Mucosa of descending colon (tissue), 3 donors: ENCODE measurements at regions not wholly inside any gene's neighbourhood (a gene's known extent, or its start where the extent isn't known, plus 50 kb on each side); places are given as distances from the start of the nearest gene placed in this dataset.

ENCODE experiments used
- ATAC-seq: fragments of 200-7000 bp; cut with Tn5 transposase; one replicate; pipeline ENCODE4 v1.9.1; 2020; ENCODE audit warnings: mild to moderate bottlenecking, moderate library complexity
- DNase-seq, 3 donors: peaks; one replicate each; pipeline ENCODE4 v3.0.0-alpha.2; 2020
- H3K36me3 ChIP-seq: fragments of 200-600 bp; one replicate; pipeline ENCODE4 v1.8.0; 2021; ENCODE audit warnings: low read depth, mild to moderate bottlenecking
- H3K4me1 ChIP-seq: fragments of 200-600 bp; one replicate; pipeline ENCODE4 v1.8.0; 2021; ENCODE audit warnings: low read depth, mild to moderate bottlenecking
- H3K4me3 ChIP-seq: fragments of 200-600 bp; one replicate; pipeline ENCODE4 v1.8.0; 2021; ENCODE audit warnings: mild to moderate bottlenecking
- H3K9me3 ChIP-seq: fragments of 200-600 bp; one replicate; pipeline ENCODE4 v1.8.0; 2021; ENCODE audit warnings: mild to moderate bottlenecking
- intact Hi-C, 2 donors: fragments of 100-400 bp; cut with DNase I in 1 of 2; cut with micrococcal nuclease in 1 of 2; formaldehyde crosslinking; loops; one replicate each; pipeline versions ENCODE4 v1.11.0 to v1.11.1; 2022; cut with DNase I, micrococcal nuclease
- TF ChIP-seq, protein P1 (sequence below): fragments of 200-600 bp; IDR thresholded peaks from one replicate; pipeline ENCODE4 v1.8.0; 2022; ENCODE audit warnings: antibody characterized with exemption, mild to moderate bottlenecking
- donor health status: DM: no; HTN: no; CAD: no; lungs with moderate emphysema.
- donor health status: DM: no; HTN: no; CAD: no.
- donor health status: DM: no; HTN: yes; CAD: no.

DNA sequence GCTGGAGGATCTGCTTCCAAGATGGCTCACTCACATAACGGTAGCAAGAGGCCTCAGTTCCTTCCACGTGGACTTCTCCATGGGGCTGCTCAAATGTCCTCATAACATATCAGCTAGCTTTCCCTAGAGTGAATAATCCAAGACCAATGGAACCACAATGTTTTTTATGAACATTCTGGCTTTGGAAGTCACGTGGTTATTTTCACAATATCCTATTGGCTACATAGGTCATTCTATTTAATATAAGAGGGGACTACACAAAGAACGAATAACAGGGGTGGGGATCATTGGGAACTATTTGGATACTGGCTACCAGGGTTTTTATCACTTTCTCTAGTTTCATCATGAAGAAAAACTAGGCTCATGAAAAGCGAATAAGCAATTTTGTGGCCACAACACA is 81.4 kb downstream of the ZNF622 start:
- TF ChIP-seq, protein P1, sequence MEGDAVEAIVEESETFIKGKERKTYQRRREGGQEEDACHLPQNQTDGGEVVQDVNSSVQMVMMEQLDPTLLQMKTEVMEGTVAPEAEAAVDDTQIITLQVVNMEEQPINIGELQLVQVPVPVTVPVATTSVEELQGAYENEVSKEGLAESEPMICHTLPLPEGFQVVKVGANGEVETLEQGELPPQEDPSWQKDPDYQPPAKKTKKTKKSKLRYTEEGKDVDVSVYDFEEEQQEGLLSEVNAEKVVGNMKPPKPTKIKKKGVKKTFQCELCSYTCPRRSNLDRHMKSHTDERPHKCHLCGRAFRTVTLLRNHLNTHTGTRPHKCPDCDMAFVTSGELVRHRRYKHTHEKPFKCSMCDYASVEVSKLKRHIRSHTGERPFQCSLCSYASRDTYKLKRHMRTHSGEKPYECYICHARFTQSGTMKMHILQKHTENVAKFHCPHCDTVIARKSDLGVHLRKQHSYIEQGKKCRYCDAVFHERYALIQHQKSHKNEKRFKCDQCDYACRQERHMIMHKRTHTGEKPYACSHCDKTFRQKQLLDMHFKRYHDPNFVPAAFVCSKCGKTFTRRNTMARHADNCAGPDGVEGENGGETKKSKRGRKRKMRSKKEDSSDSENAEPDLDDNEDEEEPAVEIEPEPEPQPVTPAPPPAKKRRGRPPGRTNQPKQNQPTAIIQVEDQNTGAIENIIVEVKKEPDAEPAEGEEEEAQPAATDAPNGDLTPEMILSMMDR, result no peak
- Histone ChIP-seq H3K4me3 (no peak overlapping the region), H3K4me1 (no peaks in the 10 kb centered on the region), H3K36me3 (no peaks in the 10 kb centered on the region), H3K9me3 (no peaks in the 10 kb centered on the region)
- ATAC-seq (no peak), DNase-seq (no peak)
- intact Hi-C loops, result no loop called here

GRCh38 chr5:16383544-16384052 is 82.0 kb downstream of the ZNF622 start:
- no peaks in the 10 kb centered on the region for H3K4me1 ChIP-seq
- DNase-seq (no peak), ATAC-seq (no peak)
- intact Hi-C loops, result no loop called here
- no peaks in the 10 kb centered on the region for H3K9me3 ChIP-seq
- no peak overlapping the region for H3K4me3 ChIP-seq
- TF ChIP-seq, protein P1, result no peak
- H3K36me3 ChIP-seq, result no peaks in the 10 kb centered on the region

- intact Hi-C loops, result no loop called here
- DNase-seq (no peak), ATAC-seq (no peak)
- no peaks in the 10 kb centered on the region for H3K9me3 ChIP-seq
- H3K4me3 ChIP-seq, result no peak overlapping the region
- no peaks in the 10 kb centered on the region for H3K36me3 ChIP-seq
- TF ChIP-seq, protein P1, result no peak
- H3K4me1 ChIP-seq, result no peaks in the 10 kb centered on the region
Observed at GRCh38 chr5:16382047-16382446, 83.6 kb downstream of the ZNF622 start.

DNA sequence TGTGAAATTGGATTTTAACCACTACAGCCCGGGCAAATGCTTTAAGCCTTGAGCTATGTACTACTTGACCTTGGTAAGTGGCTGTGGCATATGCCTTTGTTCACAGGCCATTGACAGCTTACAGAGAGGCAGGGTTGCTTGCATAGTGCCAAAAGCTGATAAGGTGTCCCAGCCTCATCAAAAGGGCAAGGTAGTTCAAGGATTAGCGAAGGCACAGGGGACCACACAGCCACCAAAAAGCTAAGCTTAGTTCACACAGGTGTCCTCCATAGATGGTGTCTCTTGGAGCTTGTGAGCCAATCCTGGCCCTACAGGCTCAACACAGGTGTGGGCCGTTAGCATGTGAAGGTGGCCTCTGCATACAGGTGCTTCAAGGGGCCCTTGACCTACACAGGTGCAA is 86.8 kb downstream of the ZNF622 start:
- Histone ChIP-seq H3K4me1 (no peaks in the 10 kb centered on the region), H3K4me3 (no peak overlapping the region), H3K36me3 (no peaks in the 10 kb centered on the region), H3K9me3 (no peaks in the 10 kb centered on the region)
- DNase-seq, result no peak
- TF ChIP-seq, protein P1, result no peak
- intact Hi-C loops, result no loop called here
- ATAC-seq, result no peak

GRCh38 chr5:16372493-16372892 is 93.1 kb downstream of the ZNF622 start:
- Histone ChIP-seq H3K4me3 (no peak overlapping the region), H3K9me3 (no peaks in the 10 kb centered on the region), H3K36me3 (no peaks in the 10 kb centered on the region), H3K4me1 (no peaks in the 10 kb centered on the region)
- TF ChIP-seq, protein P1, result no peak
- ATAC-seq (no peak), DNase-seq (no peak)
- intact Hi-C loops, result no loop called here

DNA sequence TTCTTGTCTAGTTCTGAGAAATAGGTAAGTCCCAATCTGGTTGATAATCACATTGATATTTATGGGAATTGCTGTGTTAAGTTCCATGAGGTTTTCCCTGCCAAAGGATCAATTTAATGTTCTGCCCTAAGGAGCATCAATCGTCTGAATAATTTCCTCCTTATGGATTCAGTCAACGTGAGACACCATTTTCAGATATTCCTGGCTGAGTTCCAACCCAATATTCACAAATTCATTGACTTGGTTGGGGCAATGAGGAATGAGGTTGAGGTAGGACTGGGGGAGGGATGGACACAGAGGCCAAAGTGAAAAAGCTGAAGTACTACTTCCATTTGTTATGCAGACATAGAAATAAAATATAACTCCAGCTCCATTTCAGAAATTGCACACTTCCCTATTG is 99.1 kb downstream of the ZNF622 start:
- no peak overlapping the region for H3K4me3 ChIP-seq
- H3K36me3 ChIP-seq, result no peaks in the 10 kb centered on the region
- intact Hi-C loops, result no loop called here
- H3K4me1 ChIP-seq, result no peaks in the 10 kb centered on the region
- no peak for ATAC-seq
- TF ChIP-seq, protein P1, result no peak
- H3K9me3 ChIP-seq, result no peaks in the 10 kb centered on the region
- DNase-seq, result no peak
